ENCODE measurements at regions not wholly inside any gene's neighbourhood (a gene's known extent, or its start where the extent isn't known, plus 50 kb on each side); places are given as distances from the start of the nearest gene placed in this dataset.
"Not testable (repeated sequence)": the region's sequence is repeated elsewhere in the genome, so short reads cannot be mapped to it uniquely, and the experiment has no call there.

DNA sequence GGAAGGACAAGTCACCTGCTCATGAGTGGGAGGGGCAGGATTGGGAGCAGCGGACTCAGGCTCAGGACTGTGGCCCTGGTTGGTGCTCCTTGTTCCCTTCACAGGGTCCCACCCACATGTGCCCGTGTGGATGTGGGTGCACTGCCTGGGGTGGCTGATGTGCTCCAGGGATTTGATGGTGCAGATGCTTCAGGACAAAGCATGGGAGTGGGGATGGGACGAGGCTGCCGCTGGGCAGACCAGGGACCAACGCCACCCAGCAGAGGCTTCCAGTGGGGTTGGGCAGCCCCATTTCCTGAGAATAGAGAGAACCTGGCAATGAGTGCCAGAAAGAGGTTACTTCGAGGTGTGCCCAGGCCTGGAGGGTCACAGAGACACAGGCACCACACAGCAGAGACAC, 65.5 kb upstream of the IGLL5 start:
- DNase-seq (ENCODE audit: low read depth) = no peak

DNA sequence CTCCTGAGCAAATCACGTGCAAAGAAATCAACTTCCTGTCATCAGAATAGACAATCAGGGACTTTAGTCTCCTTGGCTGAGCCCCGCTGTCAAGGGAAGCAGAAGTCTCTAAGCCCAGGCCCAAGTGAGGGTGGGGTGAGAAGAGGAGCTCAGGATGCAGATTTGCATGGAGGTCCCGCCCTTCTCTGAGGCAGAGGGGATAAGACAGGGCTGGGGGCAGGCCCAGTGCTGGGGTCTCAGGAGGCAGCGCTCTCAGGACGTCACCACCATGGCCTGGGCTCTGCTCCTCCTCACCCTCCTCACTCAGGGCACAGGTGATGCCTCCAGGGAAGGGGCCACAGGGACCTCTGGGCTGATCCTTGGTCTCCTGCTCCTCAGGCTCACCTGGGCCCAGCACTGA, 65.1 kb upstream of the IGLL5 start:
- not testable (repeated sequence) for DNase-seq (ENCODE audit: low read depth)

DNA sequence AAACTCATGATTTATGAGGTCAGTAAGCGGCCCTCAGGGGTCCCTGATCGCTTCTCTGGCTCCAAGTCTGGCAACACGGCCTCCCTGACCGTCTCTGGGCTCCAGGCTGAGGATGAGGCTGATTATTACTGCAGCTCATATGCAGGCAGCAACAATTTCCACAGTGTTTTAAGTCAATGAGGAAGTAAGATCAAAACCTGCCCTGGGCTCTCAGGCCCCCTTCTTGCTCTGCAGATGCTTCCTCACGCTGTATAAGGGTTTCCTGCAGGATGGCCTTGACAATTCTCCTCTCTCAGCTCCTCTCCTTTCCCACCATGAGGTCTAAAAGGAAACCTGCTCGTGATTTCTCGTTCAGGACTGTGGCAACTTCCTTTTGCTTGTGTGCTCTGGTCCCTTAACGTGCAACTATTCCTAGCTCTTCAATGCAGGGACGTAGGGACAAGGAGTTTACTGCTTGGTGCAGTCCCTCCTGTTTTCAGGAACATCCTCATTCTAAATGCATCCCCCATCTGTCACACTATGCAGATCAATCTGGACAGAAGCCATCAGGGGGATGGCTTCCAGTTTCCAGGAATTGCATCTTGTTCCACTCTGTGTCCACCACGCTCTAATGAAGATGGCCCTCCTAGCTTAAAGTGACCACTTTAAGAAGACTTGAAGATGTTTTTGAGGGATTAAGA, 64.3 kb upstream of the IGLL5 start:
- no peak for DNase-seq (ENCODE audit: low read depth)

DNA sequence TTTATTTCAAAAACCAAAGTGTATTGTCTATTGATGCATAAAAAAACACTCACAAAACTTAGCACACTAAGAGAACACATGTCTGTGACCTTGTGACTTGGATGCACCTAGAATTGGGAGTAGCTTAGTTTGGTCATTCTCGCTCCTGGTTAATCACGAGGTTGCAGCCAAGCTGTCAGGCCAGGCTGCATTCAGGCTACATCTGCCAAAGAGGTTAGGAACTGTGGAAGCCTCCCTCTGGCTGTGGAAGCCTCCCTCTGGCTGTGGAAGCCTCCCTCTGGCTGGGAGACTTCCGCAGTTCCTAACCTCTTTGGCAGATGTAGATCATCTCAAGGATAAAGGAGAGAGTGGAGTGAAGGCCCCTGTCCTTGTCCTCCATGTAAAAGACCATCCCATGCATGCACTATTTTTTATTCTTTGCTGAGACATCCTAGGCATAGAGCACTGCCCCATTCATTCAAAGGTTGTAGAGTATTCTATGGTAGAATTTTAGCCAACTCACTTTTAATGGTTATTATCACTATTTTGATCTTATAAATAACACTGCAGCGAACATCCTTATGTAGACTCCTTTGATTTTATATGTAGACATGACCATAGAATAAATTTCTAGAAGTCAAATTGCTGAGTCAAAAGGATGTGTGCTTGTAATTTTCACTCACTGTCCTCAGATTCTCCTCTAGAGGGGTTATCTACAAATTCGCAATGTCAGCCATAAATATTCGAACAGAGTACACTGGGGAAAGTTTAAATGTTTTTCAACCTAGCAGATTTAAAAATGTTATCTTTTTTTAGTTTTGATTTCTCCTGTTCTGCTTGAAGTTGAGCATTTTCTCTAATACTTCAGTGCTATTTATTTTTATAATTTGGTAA, 63.0 kb upstream of the IGLL5 start:
- no peak for DNase-seq (ENCODE audit: low read depth)

DNA sequence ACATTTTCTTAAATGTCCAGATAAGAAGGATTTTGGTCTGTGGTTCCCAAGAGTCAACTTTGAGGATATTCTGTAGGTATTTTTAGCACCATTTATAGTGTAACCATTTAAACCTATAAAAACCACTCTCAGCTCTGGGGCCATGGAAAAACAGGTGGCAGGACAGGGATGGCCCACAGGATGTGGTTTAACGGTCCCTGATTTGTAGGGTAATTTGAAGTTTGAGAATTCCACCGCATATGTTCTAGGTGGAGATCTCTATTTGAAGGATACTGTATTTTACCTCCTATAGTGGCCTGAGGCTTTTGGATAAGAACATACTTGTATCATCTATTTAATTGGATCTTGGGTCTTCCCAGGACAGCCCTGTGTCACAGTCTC, 62.4 kb upstream of the IGLL5 start:
- DNase-seq (ENCODE audit: low read depth) = no peak

DNA sequence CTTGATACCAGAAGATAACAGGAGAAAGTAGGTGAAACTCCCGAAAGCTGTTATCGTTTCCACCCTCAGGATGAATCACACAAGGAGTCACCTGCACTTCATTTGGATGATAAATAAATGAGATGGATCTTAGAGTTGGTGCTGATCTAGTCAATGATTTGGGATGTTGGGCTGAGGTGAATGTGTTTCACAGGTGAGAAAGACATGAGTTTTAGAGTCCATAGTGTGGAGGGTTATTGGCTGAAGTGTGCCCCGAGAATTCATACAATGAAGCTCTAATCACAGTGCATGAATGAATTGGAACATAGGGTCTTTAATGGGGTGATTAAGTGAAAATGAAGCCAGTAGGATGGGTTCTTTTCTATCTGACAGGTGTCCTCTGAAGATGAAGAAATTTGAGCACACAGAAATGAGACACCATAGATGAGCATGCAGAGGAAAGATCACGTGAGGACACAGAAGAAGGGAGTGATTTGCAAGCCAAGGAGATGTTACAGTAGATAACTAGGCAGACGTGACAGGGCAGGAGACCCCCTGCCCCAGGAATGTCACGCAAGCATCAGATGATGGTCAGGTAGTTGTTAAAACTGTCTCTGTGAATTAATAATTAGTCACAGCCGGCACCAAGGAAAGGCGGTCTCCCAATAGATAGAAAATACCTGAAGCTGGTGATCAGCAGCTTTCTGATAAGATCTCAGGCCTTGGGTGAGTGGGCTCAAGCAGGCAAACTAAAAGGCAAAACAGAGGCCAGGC, 60.3 kb upstream of the IGLL5 start:
- no peak for DNase-seq (ENCODE audit: low read depth)

DNA sequence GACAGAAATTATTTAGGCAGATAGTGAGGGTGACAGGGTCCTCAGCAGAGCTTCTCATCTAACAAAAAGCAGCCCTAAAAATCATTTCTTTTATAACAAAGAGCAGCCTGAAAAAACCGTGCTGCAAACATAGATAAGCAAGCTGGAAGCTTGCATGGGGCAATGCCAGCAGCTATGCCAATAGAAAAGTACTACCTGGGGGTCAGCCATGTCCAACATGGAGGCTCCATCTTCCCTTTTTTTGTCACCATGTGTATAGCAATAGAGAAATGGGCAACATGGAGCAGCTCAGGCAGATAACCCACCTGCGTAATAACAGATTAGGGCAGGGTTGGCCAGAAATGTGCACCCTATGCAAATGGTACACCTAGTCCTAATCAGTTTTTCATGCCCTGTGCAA, 57.4 kb upstream of the IGLL5 start:
- DNase-seq (ENCODE audit: low read depth) = no peak

DNA sequence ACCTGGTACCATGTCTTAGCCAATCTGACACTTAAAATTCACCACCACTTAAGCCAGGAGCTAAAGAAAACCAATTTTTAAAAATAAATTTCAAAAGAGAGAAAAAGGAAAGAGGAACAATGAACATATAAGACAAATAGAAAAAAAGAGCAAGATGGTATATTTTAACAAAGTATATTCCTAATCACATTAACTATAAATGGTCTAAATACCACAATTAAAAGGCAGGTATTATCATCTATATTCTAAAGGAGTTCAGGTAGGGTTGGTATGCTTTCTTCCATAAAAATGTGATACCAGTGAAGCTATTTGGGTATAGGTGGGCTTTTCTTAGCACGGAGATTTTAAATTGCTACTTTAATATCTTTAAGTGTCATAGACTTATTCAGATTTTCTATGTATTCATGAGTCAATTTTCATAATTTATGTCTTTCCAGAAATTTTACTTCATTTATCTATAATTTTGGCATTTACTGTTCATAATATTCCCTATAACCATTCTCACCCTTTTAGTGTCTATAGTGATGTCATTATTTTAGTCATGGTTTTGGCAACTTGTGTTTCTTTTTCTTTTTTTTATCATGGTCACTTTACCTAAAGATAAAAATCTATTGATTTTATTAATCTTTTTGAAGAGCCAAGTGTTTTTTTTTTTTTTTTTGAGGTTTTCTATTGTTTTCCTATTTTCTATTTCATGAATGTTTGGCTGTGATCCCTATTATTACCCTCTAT, 56.5 kb upstream of the IGLL5 start:
- DNase-seq (ENCODE audit: low read depth) = no peak

DNA sequence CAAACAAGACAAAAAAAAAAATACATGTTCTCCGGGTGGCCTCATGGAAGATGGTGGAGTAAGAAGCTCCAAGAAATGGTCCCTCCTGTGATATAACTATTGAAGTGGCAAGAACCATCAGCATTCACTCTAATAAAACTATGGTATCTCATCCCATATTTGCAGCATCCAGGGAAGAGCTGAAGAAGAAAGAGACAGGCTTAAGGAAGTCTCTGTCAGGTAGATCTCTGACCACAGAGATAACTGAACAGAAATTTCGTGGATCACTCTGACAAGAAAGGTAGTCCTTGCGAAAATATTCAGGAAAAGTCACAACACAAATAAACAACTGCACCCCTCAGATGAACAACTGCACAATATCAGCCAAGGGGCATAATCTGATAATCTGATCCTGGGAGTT, 54.6 kb upstream of the IGLL5 start:
- DNase-seq (ENCODE audit: low read depth) = no peak

DNA sequence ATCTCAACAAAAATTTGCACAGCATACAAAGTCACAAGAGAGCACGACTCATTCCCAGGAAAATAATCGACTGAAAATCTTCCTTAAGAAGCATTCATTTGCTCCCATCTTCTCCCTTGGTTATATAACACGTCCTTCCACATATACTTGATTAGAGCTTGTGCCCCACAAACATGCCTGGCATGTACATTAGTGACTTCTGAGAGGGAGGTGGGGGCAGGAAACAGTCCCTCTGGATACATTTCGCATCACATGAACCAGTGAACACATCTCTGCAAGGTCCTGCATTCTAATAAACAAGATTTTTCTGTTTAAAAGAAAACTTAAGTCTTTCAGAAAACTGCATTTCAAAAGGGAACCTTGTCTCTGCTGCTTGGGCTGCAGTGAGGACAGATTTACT, 54.1 kb upstream of the IGLL5 start:
- no peak for DNase-seq (ENCODE audit: low read depth)

DNA sequence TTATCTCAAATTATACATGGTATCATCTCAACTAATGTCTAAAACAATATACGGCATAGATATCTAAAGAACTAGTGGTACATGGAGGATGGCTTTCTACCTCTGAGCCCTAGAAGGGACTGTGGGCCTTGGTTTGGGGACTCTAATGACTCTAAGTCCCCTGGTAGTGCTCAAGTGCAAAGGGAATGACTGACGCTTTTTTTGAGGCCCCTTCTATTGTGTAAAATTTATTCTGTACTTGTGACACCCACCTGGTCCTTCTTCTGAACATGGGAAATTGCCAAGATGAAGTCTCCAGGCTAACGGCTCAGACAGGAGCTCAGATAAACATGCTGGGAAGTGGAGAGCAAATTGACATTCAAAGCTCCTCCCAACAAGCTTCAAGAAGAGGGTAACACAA, 53.4 kb upstream of the IGLL5 start:
- DNase-seq (ENCODE audit: low read depth) = no peak

DNA sequence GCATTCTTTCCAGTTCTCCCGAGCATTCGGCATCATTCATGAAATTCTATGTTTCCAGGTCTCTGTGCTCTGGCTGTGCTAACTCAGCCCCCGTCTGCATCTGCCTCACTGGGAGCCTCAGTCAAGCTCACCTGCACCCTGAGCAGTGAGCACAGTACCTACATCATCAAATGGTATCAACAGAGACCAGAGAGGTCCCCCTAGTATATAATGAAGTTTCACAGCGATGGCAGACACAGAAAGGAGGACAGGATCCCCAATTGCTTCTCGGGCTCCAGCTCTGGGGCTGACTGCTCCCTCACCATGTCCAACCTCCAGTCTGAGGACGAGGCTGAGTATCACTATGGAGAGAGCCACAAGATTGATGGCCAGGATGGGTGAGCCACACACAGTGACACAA, 52.8 kb upstream of the IGLL5 start:
- DNase-seq (ENCODE audit: low read depth) = no peak

DNA sequence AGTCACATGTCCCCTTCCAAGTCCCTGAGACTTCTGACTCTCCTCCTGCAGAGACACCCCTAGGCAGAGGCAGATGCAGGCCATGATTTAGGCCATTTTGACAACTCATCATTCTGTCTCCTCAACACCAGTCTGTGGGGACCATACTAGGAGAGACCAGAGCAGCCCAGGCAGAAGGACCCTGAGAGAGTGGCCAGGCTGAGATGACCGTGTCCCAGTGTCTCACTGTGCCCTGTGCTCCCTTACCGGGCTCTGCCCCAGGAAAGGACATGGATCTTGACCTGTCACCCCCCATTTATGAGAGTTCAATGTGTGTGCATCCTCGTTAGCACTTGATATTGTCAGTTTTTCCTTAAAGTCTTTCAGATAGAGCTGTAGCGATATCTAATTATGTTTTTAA, 52.4 kb upstream of the IGLL5 start:
- no peak for DNase-seq (ENCODE audit: low read depth)

DNA sequence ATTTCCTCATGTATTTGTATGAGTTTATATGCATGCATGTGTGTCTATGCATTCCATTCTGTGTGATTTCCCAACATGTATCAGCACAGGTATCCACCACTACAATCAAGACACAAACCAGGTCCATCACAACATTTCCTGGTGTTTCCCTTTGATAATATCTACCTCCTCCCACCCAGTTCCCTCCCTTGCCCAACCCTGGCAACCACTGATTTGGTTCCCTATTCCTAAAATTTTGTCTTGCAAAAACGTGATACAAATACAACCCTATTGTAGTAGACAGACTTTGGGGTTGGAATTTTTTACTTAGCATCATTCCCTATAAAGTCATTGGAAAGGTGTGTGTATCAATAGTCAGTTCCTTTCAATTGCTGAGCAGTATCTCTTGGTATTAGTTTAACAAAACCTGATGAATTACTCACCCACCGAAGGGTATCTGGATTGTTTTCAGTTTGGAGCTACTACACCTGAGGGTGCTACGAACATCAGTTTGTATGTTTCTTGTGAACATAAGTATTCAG, 51.8 kb upstream of the IGLL5 start:
- DNase-seq (ENCODE audit: low read depth) = no peak

DNA sequence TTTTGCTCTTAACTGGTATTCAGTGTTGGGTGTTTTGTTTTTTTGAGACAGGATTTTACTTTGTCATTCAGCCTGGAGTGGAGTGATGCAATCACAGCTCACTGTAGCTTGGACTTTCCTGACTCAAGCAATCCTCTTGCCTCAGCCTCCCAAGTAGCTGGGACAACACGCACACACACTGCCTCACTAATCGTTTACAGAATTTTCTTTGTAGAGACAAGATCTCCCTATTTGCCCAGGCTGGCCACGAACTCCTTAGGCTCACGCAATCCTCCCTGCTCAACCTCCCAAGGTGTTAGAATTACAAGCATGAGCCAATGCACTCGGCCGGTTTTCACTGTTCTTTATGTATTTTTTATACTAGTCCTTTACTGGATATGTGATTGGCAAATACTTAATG, 51.0 kb upstream of the IGLL5 start:
- peak; percentile 10 for DNase-seq (ENCODE audit: low read depth)

Measured in renal cortical epithelial cell (primary cell).